ENCODE measurements at regions not wholly inside any gene's neighbourhood (a gene's known extent, or its start where the extent isn't known, plus 50 kb on each side); places are given as distances from the start of the nearest gene placed in this dataset.

DNA sequence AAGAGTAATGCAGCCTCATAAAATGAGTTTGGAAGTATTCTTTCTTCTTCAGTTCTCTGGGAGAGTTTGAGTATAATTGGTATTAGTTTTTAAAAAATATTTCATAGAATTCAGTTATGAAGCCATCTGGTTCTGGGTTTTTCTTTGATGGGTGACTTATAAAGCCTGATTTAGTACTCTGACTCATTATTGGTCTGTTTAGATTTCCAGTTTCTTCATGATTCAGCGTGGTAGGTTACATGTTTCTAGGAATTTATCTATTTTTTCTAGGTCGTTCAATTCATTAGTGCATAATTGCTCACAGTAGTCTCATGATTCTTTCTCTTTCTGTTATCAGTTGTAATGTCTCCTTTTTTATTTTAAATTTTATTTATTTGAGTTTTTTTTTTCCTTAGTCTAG is 111.2 kb downstream of the CEP44 start:
- no peaks in the 10 kb centered on the region for H3K36me3 ChIP-seq (ENCODE audit: insufficient read depth, low read length)
- no peak overlapping the region for H3K27ac ChIP-seq (ENCODE audit: low read length)
- no peaks in the 10 kb centered on the region for H3K27me3 ChIP-seq (ENCODE audit: insufficient read depth, low read depth, low read length)
- no peaks in the 10 kb centered on the region for H3K79me2 ChIP-seq (replicated peaks; ENCODE audit: insufficient read depth, low read length)
- no peak overlapping the region for H3K9ac ChIP-seq (ENCODE audit: low read length)
- H2AFZ ChIP-seq (ENCODE audit: low read depth, low read length) = no peak overlapping the region
- no peaks in the 10 kb centered on the region for H4K20me1 ChIP-seq (ENCODE audit: insufficient read depth)
- H3K4me3 ChIP-seq (ENCODE audit: low read length) = no peak overlapping the region
- H3K4me2 ChIP-seq (ENCODE audit: low read length) = no peak overlapping the region
- H3K9me2 ChIP-seq (ENCODE audit: insufficient read depth, low read length) = no peaks in the 10 kb centered on the region
- H3F3A ChIP-seq (ENCODE audit: insufficient read depth, low read length, poor library complexity, severe bottlenecking) = no peaks in the 10 kb centered on the region
- TF ChIP-seq EZH2 (IDR thresholded peaks at IDR 0.05; ENCODE audit: borderline replicate concordance, insufficient read depth, low read length, poor library complexity, severe bottlenecking) (no peak), POLR2AphosphoS5 (IDR thresholded peaks at IDR 0.05) (no peak), REST (IDR thresholded peaks at IDR 0.05; ENCODE audit: borderline replicate concordance) (no peak), MXI1 (conservative IDR thresholded peaks at IDR 0.05; ENCODE audit: poor library complexity, severe bottlenecking) (no peak), RAD21 (conservative IDR thresholded peaks at IDR 0.05) (no peak), EP300 (conservative IDR thresholded peaks at IDR 0.05; ENCODE audit: poor library complexity, severe bottlenecking) (no peak), TAF1 (IDR thresholded peaks at IDR 0.05; ENCODE audit: low read depth) (no peak), SMC3 (conservative IDR thresholded peaks at IDR 0.05; ENCODE audit: poor library complexity) (no peak)
- TF ChIP-seq, protein P1, sequence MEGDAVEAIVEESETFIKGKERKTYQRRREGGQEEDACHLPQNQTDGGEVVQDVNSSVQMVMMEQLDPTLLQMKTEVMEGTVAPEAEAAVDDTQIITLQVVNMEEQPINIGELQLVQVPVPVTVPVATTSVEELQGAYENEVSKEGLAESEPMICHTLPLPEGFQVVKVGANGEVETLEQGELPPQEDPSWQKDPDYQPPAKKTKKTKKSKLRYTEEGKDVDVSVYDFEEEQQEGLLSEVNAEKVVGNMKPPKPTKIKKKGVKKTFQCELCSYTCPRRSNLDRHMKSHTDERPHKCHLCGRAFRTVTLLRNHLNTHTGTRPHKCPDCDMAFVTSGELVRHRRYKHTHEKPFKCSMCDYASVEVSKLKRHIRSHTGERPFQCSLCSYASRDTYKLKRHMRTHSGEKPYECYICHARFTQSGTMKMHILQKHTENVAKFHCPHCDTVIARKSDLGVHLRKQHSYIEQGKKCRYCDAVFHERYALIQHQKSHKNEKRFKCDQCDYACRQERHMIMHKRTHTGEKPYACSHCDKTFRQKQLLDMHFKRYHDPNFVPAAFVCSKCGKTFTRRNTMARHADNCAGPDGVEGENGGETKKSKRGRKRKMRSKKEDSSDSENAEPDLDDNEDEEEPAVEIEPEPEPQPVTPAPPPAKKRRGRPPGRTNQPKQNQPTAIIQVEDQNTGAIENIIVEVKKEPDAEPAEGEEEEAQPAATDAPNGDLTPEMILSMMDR (IDR thresholded peaks at IDR 0.05; ENCODE audit: poor library complexity, severe bottlenecking) = no peak
- H3K9me3 ChIP-seq (ENCODE audit: low read length) = no peaks in the 10 kb centered on the region

DNA sequence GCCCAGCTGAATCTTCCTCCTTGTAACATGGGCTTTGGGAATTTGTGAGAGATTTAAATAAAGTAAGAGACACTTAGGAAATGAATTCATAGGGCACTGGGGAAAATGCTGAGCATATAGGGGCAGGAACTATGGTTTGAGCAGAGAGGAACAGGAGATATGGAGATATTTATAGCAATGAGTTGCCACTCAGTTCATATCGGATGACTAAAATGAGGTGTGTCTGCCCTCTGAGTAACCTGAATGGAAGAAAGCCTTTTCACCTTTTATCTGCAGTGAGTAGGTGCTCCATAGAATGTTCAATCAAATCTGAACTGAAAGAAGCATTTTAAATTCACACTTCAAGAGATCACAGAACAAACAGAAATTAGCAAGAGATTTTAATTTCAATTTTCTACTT is 105.7 kb downstream of the CEP44 start:
- Histone ChIP-seq H3K27ac (ENCODE audit: low read length) (no peak overlapping the region), H3K27me3 (ENCODE audit: insufficient read depth, low read depth, low read length) (no peaks in the 10 kb centered on the region), H3K79me2 (replicated peaks; ENCODE audit: insufficient read depth, low read length) (no peaks in the 10 kb centered on the region), H3K9me2 (ENCODE audit: insufficient read depth, low read length) (no peaks in the 10 kb centered on the region), H3K9me3 (ENCODE audit: low read length) (no peaks in the 10 kb centered on the region), H4K20me1 (ENCODE audit: insufficient read depth) (no peaks in the 10 kb centered on the region), H3K36me3 (ENCODE audit: insufficient read depth, low read length) (no peaks in the 10 kb centered on the region), H3K4me2 (ENCODE audit: low read length) (no peak overlapping the region), H3K9ac (ENCODE audit: low read length) (no peak overlapping the region), H3K4me3 (ENCODE audit: low read length) (no peak overlapping the region), H3F3A (ENCODE audit: insufficient read depth, low read length, poor library complexity, severe bottlenecking) (no peaks in the 10 kb centered on the region), H2AFZ (ENCODE audit: low read depth, low read length) (no peak overlapping the region)
- no peak for TF ChIP-seq REST (IDR thresholded peaks at IDR 0.05; ENCODE audit: borderline replicate concordance)
- TF ChIP-seq POLR2AphosphoS5 (IDR thresholded peaks at IDR 0.05) = no peak
- TF ChIP-seq EP300 (conservative IDR thresholded peaks at IDR 0.05; ENCODE audit: poor library complexity, severe bottlenecking) = no peak
- TF ChIP-seq SMC3 (conservative IDR thresholded peaks at IDR 0.05; ENCODE audit: poor library complexity) = no peak
- no peak for TF ChIP-seq RAD21 (conservative IDR thresholded peaks at IDR 0.05)
- no peak for TF ChIP-seq EZH2 (IDR thresholded peaks at IDR 0.05; ENCODE audit: borderline replicate concordance, insufficient read depth, low read length, poor library complexity, severe bottlenecking)
- TF ChIP-seq MXI1 (conservative IDR thresholded peaks at IDR 0.05; ENCODE audit: poor library complexity, severe bottlenecking) = no peak
- TF ChIP-seq TAF1 (IDR thresholded peaks at IDR 0.05; ENCODE audit: low read depth) = no peak
- TF ChIP-seq, protein P1 (IDR thresholded peaks at IDR 0.05; ENCODE audit: poor library complexity, severe bottlenecking) = no peak
